H1 (cell line): ENCODE measurements at regions not wholly inside any gene's neighbourhood (a gene's known extent, or its start where the extent isn't known, plus 50 kb on each side); places are given as distances from the start of the nearest gene placed in this dataset.

Experiments used
- CTCF ChIA-PET: fragments of 300-600 bp; sonication (Branson Sonifier 250); formaldehyde crosslinking; loops from one replicate; lab custom pipeline; 2021; ENCODE audit not compliant: partially characterized antibody; lab: Charles Lee
- POLR2A ChIA-PET: fragments of 300-600 bp; sonication (Branson Sonifier 250); formaldehyde crosslinking; loops from one replicate; lab custom pipeline; 2021; ENCODE audit warnings: inconsistent platforms; ENCODE audit not compliant: partially characterized antibody; lab: Charles Lee
- DNase-seq, 2 experiments: peaks; one replicate each; pipeline versions ENCODE4 v3.0.0 to v3.0.0-alpha.2; 2010 to 2022; ENCODE audit warnings: low spot score in 2 of 2, low read depth in 1 of 2, mixed read lengths in 1 of 2
- FAIRE-seq: peaks from 2 replicates; lab custom pipeline; 2011; peaks lifted over from hg19 to GRCh38; lab: Jason Lieb, UNC
- H2AFZ ChIP-seq: 2 replicates; pipeline ENCODE4 v1.8.1; 2012; ENCODE audit warnings: low read length, inconsistent platforms
- H2AK5ac ChIP-seq: 2 replicates; pipeline ENCODE4 v1.6.1; 2013; ENCODE audit warnings: low read depth, low read length
- H2BK120ac ChIP-seq: replicated peaks from 2 replicates; pipeline ENCODE3; 2013; ENCODE audit warnings: low read depth, low read length, inconsistent platforms
- H2BK12ac ChIP-seq: 2 replicates; pipeline ENCODE4 v1.6.1; 2013; ENCODE audit warnings: low read depth, low read length
- H2BK15ac ChIP-seq: 2 replicates; pipeline ENCODE4 v1.6.1; 2013; ENCODE audit warnings: low read length
- H2BK20ac ChIP-seq: 2 replicates; pipeline ENCODE4 v1.6.1; 2013; ENCODE audit warnings: low read length
- H2BK5ac ChIP-seq: 2 replicates; pipeline ENCODE4 v1.6.1; 2013; ENCODE audit warnings: low read depth, low read length
- H3K14ac ChIP-seq: 2 replicates; pipeline ENCODE4 v1.6.1; 2013; ENCODE audit warnings: inconsistent platforms; ENCODE audit not compliant: insufficient read length
- H3K18ac ChIP-seq: 2 replicates; pipeline ENCODE4 v1.6.1; 2013; ENCODE audit warnings: low read length; ENCODE audit errors: extremely low read depth
- H3K23ac ChIP-seq: 2 replicates; pipeline ENCODE4 v1.6.1; 2013; ENCODE audit warnings: inconsistent platforms; ENCODE audit not compliant: insufficient read length
- H3K23me2 ChIP-seq: 2 replicates; pipeline ENCODE4 v1.6.1; 2013; ENCODE audit warnings: low read depth, low read length
- H3K27ac ChIP-seq: 2 replicates; pipeline ENCODE4 v1.6.1; 2011; ENCODE audit warnings: low read depth, low read length, inconsistent platforms
- H3K27me3 ChIP-seq, 4 experiments: replicated peaks in 1 of 4; 1 replicate in 1 of 4; 2 replicates in 3 of 4; pipeline versions ENCODE4 v1.6.1 to v1.8.1; 2011 to 2013; ENCODE audit warnings: low read length in 3 of 4, mild to moderate bottlenecking in 3 of 4, inconsistent platforms in 2 of 4, mixed read lengths in 2 of 4, moderate library complexity in 1 of 4; ENCODE audit not compliant: control insufficient read depth in 3 of 4, insufficient read depth in 3 of 4; ENCODE audit errors: extremely low read depth in 1 of 4
- H3K36me3 ChIP-seq, 4 experiments: 2 replicates each; pipeline versions ENCODE4 v1.6.1 to v1.8.1; 2011 to 2013; ENCODE audit warnings: mild to moderate bottlenecking in 4 of 4, low read length in 3 of 4, moderate library complexity in 2 of 4, control low read depth in 1 of 4, inconsistent platforms in 1 of 4; ENCODE audit not compliant: insufficient read depth in 4 of 4, control insufficient read depth in 2 of 4
- H3K4ac ChIP-seq: replicated peaks from 2 replicates; pipeline ENCODE3; 2013; ENCODE audit warnings: low read length, low read depth, mixed read lengths, inconsistent platforms; ENCODE audit not compliant: insufficient read length
- H3K4me1 ChIP-seq, 4 experiments: replicated peaks in 1 of 4; 1 replicate in 1 of 4; 2 replicates in 3 of 4; pipeline versions ENCODE4 v1.6.1 to v1.8.1; 2011 to 2013; ENCODE audit warnings: low read length in 3 of 4, inconsistent platforms in 2 of 4, mixed read lengths in 1 of 4; ENCODE audit not compliant: insufficient read depth in 4 of 4, control insufficient read depth in 3 of 4
- H3K4me2 ChIP-seq, 2 experiments: 2 replicates each; pipeline versions ENCODE4 v1.6.1 to v1.8.1; 2011 to 2013; ENCODE audit warnings: low read depth in 2 of 2, low read length in 2 of 2, control low read depth in 1 of 2, inconsistent platforms in 1 of 2, mild to moderate bottlenecking in 1 of 2; ENCODE audit not compliant: insufficient read depth in 1 of 2
- H3K4me3 ChIP-seq, 4 experiments: fragments of 200-600, 300-600 bp in 1 of 4; sonication (generic), shearing (Covaris generic), sonication (Bioruptor Twin) in 1 of 4; 2 replicates each; pipeline versions ENCODE4 v1.5.1 to v1.8.1; 2011 to 2016; ENCODE audit warnings: low read length in 4 of 4, low read depth in 3 of 4, control low read depth in 2 of 4, inconsistent platforms in 2 of 4, mild to moderate bottlenecking in 2 of 4, mixed read lengths in 1 of 4, moderate library complexity in 1 of 4; ENCODE audit not compliant: insufficient read depth in 2 of 4; ENCODE audit errors: extremely low read depth in 1 of 4
- H3K56ac ChIP-seq: replicated peaks from 2 replicates; pipeline ENCODE3; 2013; ENCODE audit warnings: low read depth, mild to moderate bottlenecking, mixed read lengths, low read length, inconsistent platforms; ENCODE audit not compliant: insufficient read length
- H3K79me1 ChIP-seq: 2 replicates; pipeline ENCODE4 v1.6.1; 2013; ENCODE audit warnings: low read depth, low read length, control low read depth
- H3K79me2 ChIP-seq, 2 experiments: 2 replicates each; pipeline versions ENCODE4 v1.6.1 to v1.8.1; 2012 to 2013; ENCODE audit warnings: low read length in 2 of 2, mild to moderate bottlenecking in 2 of 2, inconsistent platforms in 1 of 2; ENCODE audit not compliant: insufficient read depth in 2 of 2, control insufficient read depth in 1 of 2
- H3K9ac ChIP-seq, 4 experiments: replicated peaks in 1 of 4; 1 replicate in 1 of 4; 2 replicates in 3 of 4; pipeline versions ENCODE4 v1.6.1 to v1.8.1; 2011 to 2013; ENCODE audit warnings: low read depth in 3 of 4, low read length in 3 of 4, control low read depth in 2 of 4, mild to moderate bottlenecking in 2 of 4, moderate library complexity in 2 of 4, inconsistent platforms in 1 of 4; ENCODE audit errors: extremely low read depth in 1 of 4
- H3K9me3 ChIP-seq, 2 experiments: 2 replicates each; pipeline versions ENCODE4 v1.6.1 to v1.8.1; 2012 to 2013; ENCODE audit warnings: mild to moderate bottlenecking in 2 of 2, moderate library complexity in 2 of 2, control low read depth in 1 of 2, inconsistent platforms in 1 of 2, low read depth in 1 of 2, low read length in 1 of 2, mixed read lengths in 1 of 2; ENCODE audit not compliant: insufficient read depth in 2 of 2
- H4K20me1 ChIP-seq, 2 experiments: replicated peaks in 1 of 2; 2 replicates each; pipeline versions ENCODE3 to v1.8.1; 2011 to 2013; ENCODE audit warnings: inconsistent platforms in 2 of 2, low read length in 2 of 2, mild to moderate bottlenecking in 1 of 2; ENCODE audit not compliant: insufficient read depth in 2 of 2, control insufficient read depth in 1 of 2
- H4K5ac ChIP-seq: 2 replicates; pipeline ENCODE4 v1.6.1; 2013; ENCODE audit warnings: low read length, low read depth, mixed read lengths, inconsistent platforms; ENCODE audit not compliant: insufficient read length
- H4K8ac ChIP-seq: 2 replicates; pipeline ENCODE4 v1.8.0; 2013; ENCODE audit warnings: mild to moderate bottlenecking, moderate library complexity, low read length, inconsistent platforms; ENCODE audit not compliant: insufficient read depth; ENCODE audit errors: extremely low read depth
- H4K91ac ChIP-seq: replicated peaks from 2 replicates; pipeline ENCODE3; 2013; ENCODE audit warnings: low read length, mixed read lengths, inconsistent platforms; ENCODE audit not compliant: insufficient read length
- BACH1 ChIP-seq: IDR thresholded peaks from 2 replicates; pipeline ENCODE4 v1.6.1; 2012; ENCODE audit warnings: low read length, improper control_type of control experiment
- BRCA1 ChIP-seq: IDR thresholded peaks from 2 replicates; pipeline ENCODE4 v1.6.1; 2012; ENCODE audit warnings: low read depth, low read length, improper control_type of control experiment
- CBX5 ChIP-seq: fragments of 300-800, 300-1000 bp; sonication (generic); IDR thresholded peaks from 2 replicates; pipeline ENCODE4 v1.7.1; 2016; ENCODE audit warnings: antibody characterized with exemption, low read length, low read depth
- CHD2 ChIP-seq: IDR thresholded peaks from 2 replicates; pipeline ENCODE4 v1.6.1; 2012; ENCODE audit warnings: low read length, improper control_type of control experiment
- GABPA ChIP-seq: IDR thresholded peaks from 2 replicates; pipeline ENCODE4 v1.6.1; 2011; ENCODE audit warnings: mild to moderate bottlenecking, low read length, moderate library complexity, borderline replicate concordance; ENCODE audit not compliant: insufficient read depth
- HDAC2 ChIP-seq, 2 experiments: fragments of 300-600 bp in 1 of 2; sonication (generic) in 1 of 2; IDR thresholded peaks; 2 replicates each; pipeline ENCODE4 v1.6.1; 2011 to 2012; ENCODE audit warnings: low read depth in 2 of 2, low read length in 2 of 2, mild to moderate bottlenecking in 2 of 2, moderate library complexity in 2 of 2, borderline replicate concordance in 1 of 2, inconsistent platforms in 1 of 2
- KDM4A ChIP-seq: IDR thresholded peaks from one replicate; pipeline ENCODE4 v1.7.1; 2012; ENCODE audit warnings: low read depth, mild to moderate bottlenecking, moderate library complexity, low read length, inconsistent platforms; ENCODE audit not compliant: severe bottlenecking
- POLR2A ChIP-seq, 2 experiments: IDR thresholded peaks; 1 replicate in 1 of 2; 2 replicates in 1 of 2; pipeline ENCODE4 v1.6.1; 2011; ENCODE audit warnings: low read depth in 2 of 2, low read length in 2 of 2, mild to moderate bottlenecking in 2 of 2; ENCODE audit errors: control extremely low read depth in 1 of 2
- POLR2AphosphoS5 ChIP-seq: IDR thresholded peaks from 2 replicates; pipeline ENCODE4 v1.6.1; 2011; ENCODE audit warnings: low read depth, low read length
- RFX5 ChIP-seq: IDR thresholded peaks from 2 replicates; pipeline ENCODE4 v1.6.1; 2011; ENCODE audit warnings: low read depth, low read length, improper control_type of control experiment, borderline replicate concordance
- RNF2 ChIP-seq: fragments of 200-900, 300-1000 bp; sonication (generic); IDR thresholded peaks from 2 replicates; pipeline ENCODE4 v1.7.1; 2016; ENCODE audit warnings: borderline replicate concordance, low read depth, mild to moderate bottlenecking, antibody characterized with exemption, low read length; ENCODE audit not compliant: poor library complexity, severe bottlenecking; ENCODE audit errors: missing control alignments
- SP2 ChIP-seq: IDR thresholded peaks from 2 replicates; pipeline ENCODE4 v1.6.1; 2012; ENCODE audit warnings: mild to moderate bottlenecking, low read length, inconsistent platforms
- SUZ12 ChIP-seq: fragments of 200-600 bp; sonication (generic); IDR thresholded peaks from 2 replicates; pipeline ENCODE4 v1.6.1; 2012; ENCODE audit warnings: mild to moderate bottlenecking, inconsistent platforms, low read length, moderate library complexity, mixed read lengths
- YY1 ChIP-seq: IDR thresholded peaks from 2 replicates; pipeline ENCODE4 v1.6.1; 2011; ENCODE audit warnings: low read depth, mild to moderate bottlenecking, low read length
- TF ChIP-seq, protein P1 (sequence below): IDR thresholded peaks from 2 replicates; pipeline ENCODE4 v1.6.1; 2011; ENCODE audit warnings: low read length, improper control_type of control experiment

DNA sequence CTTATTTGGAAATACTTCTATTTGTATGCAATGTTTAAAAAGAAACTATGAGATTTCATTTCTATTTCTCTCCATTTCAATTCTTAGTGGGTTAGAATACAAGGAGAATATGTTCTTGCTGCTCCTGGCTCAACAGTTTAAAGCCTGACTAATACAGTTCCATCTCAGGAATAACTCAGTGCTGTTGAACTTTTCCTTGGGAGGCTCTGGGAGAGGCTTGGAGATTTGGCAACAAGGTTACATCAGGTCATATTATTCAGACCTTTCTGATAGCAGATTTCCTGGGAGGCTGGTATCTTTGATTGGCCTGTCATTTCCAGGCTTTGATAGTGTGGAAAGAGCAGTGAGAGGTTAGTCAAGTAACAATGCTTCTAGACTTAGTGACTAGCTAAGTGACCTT, 481.7 kb upstream of the KLF4 start:
- H2BK15ac ChIP-seq: no peak overlapping the region
- ChIA-PET POLR2A (no interaction called here), CTCF (interaction anchor here (1.0 kb wide), 1 partner anchor 13 kb away, joined by 4 read pairs; no protein-coding TSS in a partner anchor)
- DNase-seq: no peak
- no peak overlapping the region for H3K4me3 ChIP-seq
- H3K27ac ChIP-seq: no peak overlapping the region
- no peaks in the 10 kb centered on the region for H3K36me3 ChIP-seq
- H3K23me2 ChIP-seq: no peaks in the 10 kb centered on the region
- no peak for FAIRE-seq
- TF ChIP-seq SUZ12: no peak
- no peak for TF ChIP-seq CBX5
- TF ChIP-seq, protein P1, sequence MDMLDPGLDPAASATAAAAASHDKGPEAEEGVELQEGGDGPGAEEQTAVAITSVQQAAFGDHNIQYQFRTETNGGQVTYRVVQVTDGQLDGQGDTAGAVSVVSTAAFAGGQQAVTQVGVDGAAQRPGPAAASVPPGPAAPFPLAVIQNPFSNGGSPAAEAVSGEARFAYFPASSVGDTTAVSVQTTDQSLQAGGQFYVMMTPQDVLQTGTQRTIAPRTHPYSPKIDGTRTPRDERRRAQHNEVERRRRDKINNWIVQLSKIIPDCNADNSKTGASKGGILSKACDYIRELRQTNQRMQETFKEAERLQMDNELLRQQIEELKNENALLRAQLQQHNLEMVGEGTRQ: no peak
- TF ChIP-seq BACH1: no peak
- no peak for TF ChIP-seq BRCA1
- no peak for TF ChIP-seq CHD2
- no peak for TF ChIP-seq POLR2A (IDR thresholded peaks at IDR 0.05; ENCODE audit: control extremely low read depth in 1 of 2, low read depth in 2 of 2, low read length in 2 of 2)
- TF ChIP-seq POLR2AphosphoS5: no peak
- TF ChIP-seq RFX5: no peak
- TF ChIP-seq YY1: no peak
- no peak for TF ChIP-seq RNF2
- TF ChIP-seq KDM4A: no peak
- TF ChIP-seq HDAC2 (IDR thresholded peaks at IDR 0.05; ENCODE audit: borderline replicate concordance in 1 of 2, low read depth in 2 of 2, low read length in 2 of 2): no peak
- TF ChIP-seq GABPA: no peak
- TF ChIP-seq SP2: no peak
- H2BK12ac ChIP-seq: no peak overlapping the region
- peaks cover 0 to 3% (median 0%) of the 10 kb centered on the region in 4 experiments; a peak in 2 of 7 replicates for H3K4me1 ChIP-seq
- H4K91ac ChIP-seq: no peak overlapping the region
- no peak overlapping the region for H4K8ac ChIP-seq
- H3K4ac ChIP-seq: no peak overlapping the region
- no peak overlapping the region for H3K4me2 ChIP-seq
- no peak overlapping the region for H3K23ac ChIP-seq
- H4K5ac ChIP-seq: no peak overlapping the region
- H3K56ac ChIP-seq: no peak overlapping the region
- no peak overlapping the region for H2BK20ac ChIP-seq
- no peaks in the 10 kb centered on the region for H3K9me3 ChIP-seq
- H3K79me1 ChIP-seq: no peaks in the 10 kb centered on the region
- H3K14ac ChIP-seq: no peak overlapping the region
- no peak overlapping the region for H2BK5ac ChIP-seq
- H3K9ac ChIP-seq: no peak overlapping the region
- H2BK120ac ChIP-seq: no peak overlapping the region
- H3K18ac ChIP-seq: no peak overlapping the region
- H2AK5ac ChIP-seq: no peak overlapping the region
- no peaks in the 10 kb centered on the region for H3K79me2 ChIP-seq
- H2AFZ ChIP-seq: no peak overlapping the region
- no peaks in the 10 kb centered on the region for H3K27me3 ChIP-seq
- no peaks in the 10 kb centered on the region for H4K20me1 ChIP-seq
